GM21717 (cell line): ENCODE measurements at regions not wholly inside any gene's neighbourhood (a gene's known extent, or its start where the extent isn't known, plus 50 kb on each side); places are given as distances from the start of the nearest gene placed in this dataset.
"Not testable (repeated sequence)": the region's sequence is repeated elsewhere in the genome, so short reads cannot be mapped to it uniquely, and the experiment has no call there.

Experiments
- ATAC-seq: cut with Tn5 transposase; IDR thresholded peaks from one replicate; pipeline ENCODE4 v1.9.1; 2021; ENCODE audit warnings: mild to moderate bottlenecking, moderate library complexity; ENCODE audit not compliant: unreplicated experiment

- no peak for ATAC-seq
Observed at GRCh38 chr2:34280606-34281005, 681.5 kb upstream of the FAM98A start.

- ATAC-seq: peak; percentile 99
Observed at GRCh38 chr2:34266908-34267697, 668.0 kb upstream of the FAM98A start.

GRCh38 chr2:34261701-34262100 lies 662.6 kb upstream of the FAM98A start:
- no peak for ATAC-seq

GRCh38 chr2:34254272-34254878 lies 655.3 kb upstream of the FAM98A start:
- ATAC-seq: no peak

- no peak for ATAC-seq
Observed at GRCh38 chr2:34252111-34252510, 653.0 kb upstream of the FAM98A start.

- no peak for ATAC-seq
Observed at GRCh38 chr2:34251578-34251977, 652.5 kb upstream of the FAM98A start.

- no peak for ATAC-seq
Observed at GRCh38 chr2:34244195-34244594, 645.1 kb upstream of the FAM98A start.

- ATAC-seq: no peak
Observed at GRCh38 chr2:34242763-34243123, 643.6 kb upstream of the FAM98A start.

GRCh38 chr2:34241905-34242762 lies 643.0 kb upstream of the FAM98A start:
- no peak for ATAC-seq

GRCh38 chr2:34239511-34239910 lies 640.4 kb upstream of the FAM98A start:
- ATAC-seq: no peak

GRCh38 chr2:34234823-34235222 lies 635.7 kb upstream of the FAM98A start:
- no peak for ATAC-seq

- ATAC-seq: no peak
Observed at GRCh38 chr2:34229998-34230397, 630.9 kb upstream of the FAM98A start.

- no peak for ATAC-seq
Observed at GRCh38 chr2:34215174-34215573, 616.1 kb upstream of the FAM98A start.

GRCh38 chr2:34210382-34210781 lies 611.3 kb upstream of the FAM98A start:
- ATAC-seq: not testable (repeated sequence)

- ATAC-seq: no peak
Observed at GRCh38 chr2:34204560-34204959, 605.5 kb upstream of the FAM98A start.

GRCh38 chr2:34201099-34201498 lies 602.0 kb upstream of the FAM98A start:
- no peak for ATAC-seq

- ATAC-seq: no peak
Observed at GRCh38 chr2:34199971-34200370, 600.9 kb upstream of the FAM98A start.

GRCh38 chr2:34193164-34193563 lies 594.1 kb upstream of the FAM98A start:
- ATAC-seq: no peak

- no peak for ATAC-seq
Observed at GRCh38 chr2:34188464-34189303, 589.6 kb upstream of the FAM98A start.

- no peak for ATAC-seq
Observed at GRCh38 chr2:34179511-34179910, 580.4 kb upstream of the FAM98A start.

- no peak for ATAC-seq
Observed at GRCh38 chr2:34178482-34178881, 579.4 kb upstream of the FAM98A start.
